ENCODE measurements at regions not wholly inside any gene's neighbourhood (a gene's known extent, or its start where the extent isn't known, plus 50 kb on each side); places are given as distances from the start of the nearest gene placed in this dataset.

DNA sequence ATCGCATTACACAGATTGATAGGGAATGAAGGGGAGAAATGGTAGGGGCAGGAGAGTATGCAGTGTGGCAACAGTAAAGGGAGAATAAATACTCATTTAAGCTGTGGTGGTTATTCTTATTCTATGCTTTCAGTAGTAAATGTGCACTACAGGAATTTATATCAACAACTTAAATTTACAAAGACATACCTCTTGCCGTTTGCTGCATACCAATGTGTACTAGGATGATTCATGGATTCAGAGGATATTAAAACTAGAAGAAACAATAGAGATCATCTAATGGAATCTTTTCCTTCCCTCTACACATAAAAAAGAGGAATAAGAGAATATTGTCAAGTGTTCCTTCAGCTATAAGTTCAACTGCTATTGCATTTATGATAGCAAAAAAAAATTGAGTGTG, 103.3 kb upstream of the RASA1 start:
- no peak overlapping the region for H3K4me3 ChIP-seq (ENCODE audit: insufficient read length, low read depth)
- no peak for DNase-seq (ENCODE audit: low read depth, low spot score)
- H3K27me3 ChIP-seq (ENCODE audit: insufficient read depth, insufficient read length) = no peaks in the 10 kb centered on the region
- H3K4me1 ChIP-seq (ENCODE audit: insufficient read depth, insufficient read length) = no peaks in the 10 kb centered on the region
- H3K36me3 ChIP-seq (ENCODE audit: insufficient read depth, insufficient read length, low read length) = no peaks in the 10 kb centered on the region
- no peak overlapping the region for H3K9ac ChIP-seq (ENCODE audit: insufficient read length, low read depth)
- TF ChIP-seq ZNF274 (IDR thresholded peaks at IDR 0.05; ENCODE audit: low read depth, low read length) (no peak), YY1 (IDR thresholded peaks at IDR 0.05; ENCODE audit: insufficient read depth, insufficient read length) (no peak), SUZ12 (IDR thresholded peaks at IDR 0.05; ENCODE audit: extremely low read depth, insufficient read depth, insufficient read length) (no peak)
- H3K9me3 ChIP-seq (ENCODE audit: insufficient read depth, low read length) = no peaks in the 10 kb centered on the region

DNA sequence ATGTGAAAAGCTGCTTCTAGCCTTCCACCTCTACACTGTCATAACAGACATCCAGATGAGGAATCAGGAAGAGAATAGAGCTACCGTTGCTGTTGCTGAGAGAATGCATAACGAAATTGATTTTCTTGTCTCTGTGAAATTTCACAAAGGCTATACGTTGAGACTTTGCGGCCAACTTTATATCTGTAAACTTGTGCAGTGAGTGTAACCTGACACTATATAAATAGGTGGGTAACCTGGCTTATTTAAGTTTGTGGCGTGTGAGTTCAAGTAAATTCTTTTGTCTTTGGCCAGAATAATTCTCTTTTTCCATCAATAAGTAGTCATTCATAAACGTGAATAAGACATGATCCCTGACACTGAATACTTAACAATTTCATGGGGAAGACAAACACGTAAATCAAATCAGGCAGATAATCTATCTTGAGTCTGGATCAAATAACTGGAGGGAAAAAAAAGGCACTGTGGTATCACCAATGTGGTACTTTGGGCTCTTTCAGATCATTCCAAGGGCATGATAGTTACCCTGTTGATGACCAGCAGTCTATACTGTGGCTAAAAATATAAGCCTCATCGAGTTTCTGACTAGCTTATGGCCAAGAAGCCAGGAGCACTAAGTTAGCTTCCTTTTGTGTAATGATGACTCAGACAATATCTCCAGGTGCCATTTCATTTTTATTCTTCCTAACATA, 98.2 kb upstream of the RASA1 start:
- no peaks in the 10 kb centered on the region for H3K9me3 ChIP-seq (ENCODE audit: insufficient read depth, low read length)
- TF ChIP-seq ZNF274 (IDR thresholded peaks at IDR 0.05; ENCODE audit: low read depth, low read length) = no peak
- no peak for TF ChIP-seq YY1 (IDR thresholded peaks at IDR 0.05; ENCODE audit: insufficient read depth, insufficient read length)
- no peak for TF ChIP-seq SUZ12 (IDR thresholded peaks at IDR 0.05; ENCODE audit: extremely low read depth, insufficient read depth, insufficient read length)
- H3K9ac ChIP-seq (ENCODE audit: insufficient read length, low read depth) = no peak overlapping the region
- no peaks in the 10 kb centered on the region for H3K36me3 ChIP-seq (ENCODE audit: insufficient read depth, insufficient read length, low read length)
- no peak for DNase-seq (ENCODE audit: low read depth, low spot score)
- no peak overlapping the region for H3K4me3 ChIP-seq (ENCODE audit: insufficient read length, low read depth)
- no peaks in the 10 kb centered on the region for H3K27me3 ChIP-seq (ENCODE audit: insufficient read depth, insufficient read length)
- no peaks in the 10 kb centered on the region for H3K4me1 ChIP-seq (ENCODE audit: insufficient read depth, insufficient read length)

DNA sequence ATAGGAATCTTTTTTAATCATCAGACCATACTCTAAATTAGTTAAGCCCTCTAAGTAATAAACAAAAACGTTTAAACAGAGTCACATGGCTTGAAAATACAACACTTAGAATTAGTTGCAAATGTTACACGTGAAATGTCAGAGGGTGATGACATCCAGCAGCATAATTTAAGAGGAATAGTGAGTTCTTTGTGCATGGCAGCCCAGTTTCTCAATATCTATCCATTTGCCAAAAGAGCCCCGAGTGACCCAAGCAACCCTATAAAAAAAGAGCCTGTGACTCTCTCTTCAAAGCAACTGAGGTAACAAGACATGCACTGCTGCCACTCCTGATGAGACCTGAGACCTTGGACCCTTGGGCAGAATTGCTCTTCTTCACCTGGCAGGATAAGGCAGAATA, 96.9 kb upstream of the RASA1 start:
- Histone ChIP-seq H3K4me3 (ENCODE audit: insufficient read length, low read depth) (no peak overlapping the region), H3K9ac (ENCODE audit: insufficient read length, low read depth) (no peak overlapping the region), H3K9me3 (ENCODE audit: insufficient read depth, low read length) (no peaks in the 10 kb centered on the region), H3K4me1 (ENCODE audit: insufficient read depth, insufficient read length) (no peaks in the 10 kb centered on the region), H3K36me3 (ENCODE audit: insufficient read depth, insufficient read length, low read length) (no peaks in the 10 kb centered on the region), H3K27me3 (ENCODE audit: insufficient read depth, insufficient read length) (no peaks in the 10 kb centered on the region)
- no peak for TF ChIP-seq YY1 (IDR thresholded peaks at IDR 0.05; ENCODE audit: insufficient read depth, insufficient read length)
- TF ChIP-seq SUZ12 (IDR thresholded peaks at IDR 0.05; ENCODE audit: extremely low read depth, insufficient read depth, insufficient read length) = no peak
- no peak for TF ChIP-seq ZNF274 (IDR thresholded peaks at IDR 0.05; ENCODE audit: low read depth, low read length)
- DNase-seq (ENCODE audit: low read depth, low spot score) = no peak

DNA sequence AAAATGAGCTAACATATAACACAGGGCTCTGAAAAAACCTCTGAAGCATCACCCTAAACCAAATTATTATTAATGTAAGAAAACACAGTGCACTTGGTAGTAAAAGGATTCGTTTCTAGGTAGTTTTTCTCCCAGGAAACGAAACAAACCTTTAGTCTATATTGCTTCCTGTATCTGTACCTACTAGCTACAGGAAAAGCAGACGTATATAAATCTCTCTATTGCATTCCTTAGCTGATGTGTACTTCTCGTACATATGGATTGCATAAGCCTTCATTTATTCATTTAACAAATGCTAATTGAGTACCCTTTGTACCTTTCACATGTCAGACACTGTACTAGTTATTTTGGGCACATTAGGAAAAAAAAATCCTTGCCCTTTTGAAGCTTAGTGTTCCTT, 85.0 kb upstream of the RASA1 start:
- Histone ChIP-seq H3K36me3 (ENCODE audit: insufficient read depth, insufficient read length, low read length) (no peaks in the 10 kb centered on the region), H3K4me3 (ENCODE audit: insufficient read length, low read depth) (no peak overlapping the region), H3K4me1 (ENCODE audit: insufficient read depth, insufficient read length) (no peaks in the 10 kb centered on the region), H3K27me3 (ENCODE audit: insufficient read depth, insufficient read length) (no peaks in the 10 kb centered on the region), H3K9me3 (ENCODE audit: insufficient read depth, low read length) (no peaks in the 10 kb centered on the region), H3K9ac (ENCODE audit: insufficient read length, low read depth) (no peak overlapping the region)
- no peak for DNase-seq (ENCODE audit: low read depth, low spot score)
- TF ChIP-seq YY1 (IDR thresholded peaks at IDR 0.05; ENCODE audit: insufficient read depth, insufficient read length) = no peak
- no peak for TF ChIP-seq SUZ12 (IDR thresholded peaks at IDR 0.05; ENCODE audit: extremely low read depth, insufficient read depth, insufficient read length)
- no peak for TF ChIP-seq ZNF274 (IDR thresholded peaks at IDR 0.05; ENCODE audit: low read depth, low read length)

DNA sequence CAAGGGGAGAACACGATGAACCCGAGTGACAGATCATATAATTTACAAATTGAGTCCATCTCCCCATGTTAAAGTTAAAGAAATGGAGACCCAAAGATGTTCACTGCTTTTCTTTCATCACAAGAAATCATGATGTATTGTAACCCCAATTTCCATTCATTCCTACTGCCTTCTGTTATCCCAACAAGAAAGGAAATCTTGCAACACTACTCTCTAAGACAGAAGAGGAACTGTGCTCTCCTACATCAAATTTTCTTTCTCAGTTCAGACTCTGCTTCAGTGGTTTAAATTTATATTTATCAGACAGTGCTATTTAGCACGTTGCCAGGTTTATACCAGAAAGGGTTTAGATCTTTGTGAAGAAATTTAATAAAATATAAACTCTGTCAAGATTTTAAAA, 83.8 kb upstream of the RASA1 start:
- H3K9ac ChIP-seq (ENCODE audit: insufficient read length, low read depth) = no peak overlapping the region
- no peak for DNase-seq (ENCODE audit: low read depth, low spot score)

DNA sequence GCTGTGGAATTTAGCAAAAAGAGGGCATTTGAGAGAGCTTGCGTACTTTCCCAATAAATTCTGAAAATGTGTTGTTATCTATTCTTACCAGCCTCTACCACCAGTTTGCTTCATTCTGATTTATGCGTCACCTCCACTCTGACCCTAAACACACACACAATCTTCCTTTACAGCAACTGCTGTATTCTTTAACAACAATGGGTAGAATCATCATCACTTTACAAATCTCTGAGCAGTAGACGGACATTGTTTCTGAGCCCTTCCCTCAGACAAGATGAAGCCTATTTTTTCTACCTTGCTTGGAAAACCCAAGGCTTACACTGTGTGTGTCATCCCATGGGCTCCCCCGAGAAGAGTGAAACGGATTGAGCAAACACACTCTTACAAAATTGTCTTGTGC, 83.1 kb upstream of the RASA1 start:
- Histone ChIP-seq H3K4me1 (ENCODE audit: insufficient read depth, insufficient read length) (no peaks in the 10 kb centered on the region), H3K36me3 (ENCODE audit: insufficient read depth, insufficient read length, low read length) (no peaks in the 10 kb centered on the region), H3K4me3 (ENCODE audit: insufficient read length, low read depth) (no peak overlapping the region), H3K27me3 (ENCODE audit: insufficient read depth, insufficient read length) (no peaks in the 10 kb centered on the region), H3K9ac (ENCODE audit: insufficient read length, low read depth) (no peak overlapping the region), H3K9me3 (ENCODE audit: insufficient read depth, low read length) (no peaks in the 10 kb centered on the region)
- TF ChIP-seq SUZ12 (IDR thresholded peaks at IDR 0.05; ENCODE audit: extremely low read depth, insufficient read depth, insufficient read length) (no peak), YY1 (IDR thresholded peaks at IDR 0.05; ENCODE audit: insufficient read depth, insufficient read length) (no peak), ZNF274 (IDR thresholded peaks at IDR 0.05; ENCODE audit: low read depth, low read length) (no peak)
- DNase-seq (ENCODE audit: low read depth, low spot score) = no peak

More for the DNA sequence above, 83.8 kb upstream of the RASA1 start:
- H3K9me3 ChIP-seq (ENCODE audit: insufficient read depth, low read length) = no peaks in the 10 kb centered on the region
- TF ChIP-seq SUZ12 (IDR thresholded peaks at IDR 0.05; ENCODE audit: extremely low read depth, insufficient read depth, insufficient read length) = no peak
- TF ChIP-seq YY1 (IDR thresholded peaks at IDR 0.05; ENCODE audit: insufficient read depth, insufficient read length) = no peak
- no peak for TF ChIP-seq ZNF274 (IDR thresholded peaks at IDR 0.05; ENCODE audit: low read depth, low read length)
- no peaks in the 10 kb centered on the region for H3K36me3 ChIP-seq (ENCODE audit: insufficient read depth, insufficient read length, low read length)
- no peaks in the 10 kb centered on the region for H3K27me3 ChIP-seq (ENCODE audit: insufficient read depth, insufficient read length)
- H3K4me1 ChIP-seq (ENCODE audit: insufficient read depth, insufficient read length) = no peaks in the 10 kb centered on the region
- no peak overlapping the region for H3K4me3 ChIP-seq (ENCODE audit: insufficient read length, low read depth)

DNA sequence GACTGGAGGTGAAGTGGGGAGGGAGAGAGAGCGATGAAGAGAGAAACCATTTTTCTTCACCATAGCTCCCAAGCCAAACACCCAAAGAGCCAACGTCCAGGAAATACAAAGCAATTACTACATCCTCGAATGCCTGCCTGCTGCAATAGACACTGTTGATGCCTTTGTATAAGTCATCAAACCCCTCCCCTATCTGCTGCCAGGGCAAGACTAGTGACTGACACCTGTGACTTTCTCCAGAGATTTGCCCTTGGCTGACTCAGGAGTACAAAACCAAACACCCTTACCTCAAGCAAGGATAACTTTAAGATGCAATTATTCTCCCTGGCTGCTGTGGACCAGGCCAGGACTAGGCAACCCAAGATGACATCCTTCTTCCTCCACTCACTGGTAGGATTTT, 81.8 kb upstream of the RASA1 start:
- Histone ChIP-seq H3K4me1 (ENCODE audit: insufficient read depth, insufficient read length) (no peaks in the 10 kb centered on the region), H3K9me3 (ENCODE audit: insufficient read depth, low read length) (no peaks in the 10 kb centered on the region), H3K4me3 (ENCODE audit: insufficient read length, low read depth) (no peak overlapping the region), H3K36me3 (ENCODE audit: insufficient read depth, insufficient read length, low read length) (no peaks in the 10 kb centered on the region), H3K9ac (ENCODE audit: insufficient read length, low read depth) (no peak overlapping the region), H3K27me3 (ENCODE audit: insufficient read depth, insufficient read length) (no peaks in the 10 kb centered on the region)
- DNase-seq (ENCODE audit: low read depth, low spot score) = no peak
- TF ChIP-seq YY1 (IDR thresholded peaks at IDR 0.05; ENCODE audit: insufficient read depth, insufficient read length) (no peak), SUZ12 (IDR thresholded peaks at IDR 0.05; ENCODE audit: extremely low read depth, insufficient read depth, insufficient read length) (no peak), ZNF274 (IDR thresholded peaks at IDR 0.05; ENCODE audit: low read depth, low read length) (no peak)

Data from NT2/D1 (cell line).